Osteoblast (primary cell): ENCODE measurements at regions not wholly inside any gene's neighbourhood (a gene's known extent, or its start where the extent isn't known, plus 50 kb on each side); places are given as distances from the start of the nearest gene placed in this dataset.

Source experiments
- DNase-seq: peaks from one replicate; pipeline ENCODE4 v3.0.0; 2011; ENCODE audit warnings: low spot score, mixed read lengths; ENCODE audit not compliant: insufficient read length; ENCODE audit errors: missing footprints
- H2AFZ ChIP-seq: 2 replicates; pipeline ENCODE4 v1.6.0; 2011; ENCODE audit warnings: mild to moderate bottlenecking, low read length
- H3K27ac ChIP-seq: 2 replicates; pipeline ENCODE4 v1.5.1; 2011; ENCODE audit warnings: mild to moderate bottlenecking, low read depth, low read length, moderate library complexity
- H3K27me3 ChIP-seq: 2 replicates; pipeline ENCODE4 v1.6.0; 2012; ENCODE audit warnings: mild to moderate bottlenecking, control low read depth, inconsistent platforms, low read length, moderate library complexity; ENCODE audit not compliant: insufficient read depth
- H3K36me3 ChIP-seq: 2 replicates; pipeline ENCODE4 v1.5.1; 2011; ENCODE audit warnings: mild to moderate bottlenecking, low read length, control low read depth, moderate library complexity; ENCODE audit not compliant: insufficient read depth
- H3K4me1 ChIP-seq: 2 replicates; pipeline ENCODE4 v1.5.1; 2011; ENCODE audit warnings: mild to moderate bottlenecking, low read length, control low read depth, moderate library complexity; ENCODE audit not compliant: insufficient read depth
- H3K4me2 ChIP-seq: 2 replicates; pipeline ENCODE4 v1.6.0; 2011; ENCODE audit warnings: mild to moderate bottlenecking, low read length; ENCODE audit not compliant: insufficient read depth
- H3K4me3 ChIP-seq: fragments of 200-600 bp; sonication (generic); 3 replicates; pipeline ENCODE4 v1.5.1; 2012; ENCODE audit warnings: mild to moderate bottlenecking, low read length, inconsistent platforms; ENCODE audit not compliant: insufficient read depth
- H3K79me2 ChIP-seq: 2 replicates; pipeline ENCODE4 v1.6.0; 2012; ENCODE audit warnings: mild to moderate bottlenecking, low read length, control low read depth, inconsistent platforms; ENCODE audit not compliant: insufficient read depth
- H3K9me3 ChIP-seq: 2 replicates; pipeline ENCODE4 v1.5.1; 2011; ENCODE audit warnings: low read depth, low read length, control low read depth
- H4K20me1 ChIP-seq: 2 replicates; pipeline ENCODE4 v1.6.0; 2012; ENCODE audit warnings: mild to moderate bottlenecking, low read length, control low read depth; ENCODE audit not compliant: insufficient read depth
- TF ChIP-seq, protein P1 (sequence below): IDR thresholded peaks from 2 replicates; pipeline ENCODE4 v1.5.1; 2011; ENCODE audit warnings: mild to moderate bottlenecking, low read depth, low read length, moderate library complexity; ENCODE audit errors: extremely low read depth

DNA sequence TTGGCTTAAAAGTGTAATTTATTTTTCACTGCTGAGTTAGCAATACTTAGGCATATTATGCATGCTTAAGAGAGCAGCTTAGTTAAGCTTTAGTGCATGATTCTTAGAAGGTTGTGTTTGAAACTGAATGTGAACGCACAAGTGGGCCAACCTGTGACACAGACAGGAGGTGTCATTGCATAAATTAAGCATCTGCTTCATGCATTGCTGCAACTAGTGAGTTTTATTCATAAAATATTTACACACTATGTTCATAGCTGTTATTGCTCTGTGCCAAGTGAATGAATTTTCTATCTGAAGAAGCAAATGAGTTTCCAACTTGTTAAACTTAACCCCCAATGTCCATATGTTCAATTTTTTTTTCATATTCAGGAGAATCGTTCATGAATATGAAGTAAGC is 806.4 kb downstream of the GALR1 start:
- TF ChIP-seq, protein P1, sequence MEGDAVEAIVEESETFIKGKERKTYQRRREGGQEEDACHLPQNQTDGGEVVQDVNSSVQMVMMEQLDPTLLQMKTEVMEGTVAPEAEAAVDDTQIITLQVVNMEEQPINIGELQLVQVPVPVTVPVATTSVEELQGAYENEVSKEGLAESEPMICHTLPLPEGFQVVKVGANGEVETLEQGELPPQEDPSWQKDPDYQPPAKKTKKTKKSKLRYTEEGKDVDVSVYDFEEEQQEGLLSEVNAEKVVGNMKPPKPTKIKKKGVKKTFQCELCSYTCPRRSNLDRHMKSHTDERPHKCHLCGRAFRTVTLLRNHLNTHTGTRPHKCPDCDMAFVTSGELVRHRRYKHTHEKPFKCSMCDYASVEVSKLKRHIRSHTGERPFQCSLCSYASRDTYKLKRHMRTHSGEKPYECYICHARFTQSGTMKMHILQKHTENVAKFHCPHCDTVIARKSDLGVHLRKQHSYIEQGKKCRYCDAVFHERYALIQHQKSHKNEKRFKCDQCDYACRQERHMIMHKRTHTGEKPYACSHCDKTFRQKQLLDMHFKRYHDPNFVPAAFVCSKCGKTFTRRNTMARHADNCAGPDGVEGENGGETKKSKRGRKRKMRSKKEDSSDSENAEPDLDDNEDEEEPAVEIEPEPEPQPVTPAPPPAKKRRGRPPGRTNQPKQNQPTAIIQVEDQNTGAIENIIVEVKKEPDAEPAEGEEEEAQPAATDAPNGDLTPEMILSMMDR, result no peak
- H2AFZ ChIP-seq, result no peak overlapping the region
- H4K20me1 ChIP-seq, result no peaks in the 10 kb centered on the region
- no peaks in the 10 kb centered on the region for H3K27me3 ChIP-seq
- no peaks in the 10 kb centered on the region for H3K4me1 ChIP-seq
- H3K4me3 ChIP-seq, result no peak overlapping the region
- H3K79me2 ChIP-seq, result no peaks in the 10 kb centered on the region
- DNase-seq, result no peak
- H3K36me3 ChIP-seq, result no peaks in the 10 kb centered on the region
- H3K4me2 ChIP-seq, result no peak overlapping the region
- no peak overlapping the region for H3K27ac ChIP-seq
- H3K9me3 ChIP-seq, result no peaks in the 10 kb centered on the region

DNA sequence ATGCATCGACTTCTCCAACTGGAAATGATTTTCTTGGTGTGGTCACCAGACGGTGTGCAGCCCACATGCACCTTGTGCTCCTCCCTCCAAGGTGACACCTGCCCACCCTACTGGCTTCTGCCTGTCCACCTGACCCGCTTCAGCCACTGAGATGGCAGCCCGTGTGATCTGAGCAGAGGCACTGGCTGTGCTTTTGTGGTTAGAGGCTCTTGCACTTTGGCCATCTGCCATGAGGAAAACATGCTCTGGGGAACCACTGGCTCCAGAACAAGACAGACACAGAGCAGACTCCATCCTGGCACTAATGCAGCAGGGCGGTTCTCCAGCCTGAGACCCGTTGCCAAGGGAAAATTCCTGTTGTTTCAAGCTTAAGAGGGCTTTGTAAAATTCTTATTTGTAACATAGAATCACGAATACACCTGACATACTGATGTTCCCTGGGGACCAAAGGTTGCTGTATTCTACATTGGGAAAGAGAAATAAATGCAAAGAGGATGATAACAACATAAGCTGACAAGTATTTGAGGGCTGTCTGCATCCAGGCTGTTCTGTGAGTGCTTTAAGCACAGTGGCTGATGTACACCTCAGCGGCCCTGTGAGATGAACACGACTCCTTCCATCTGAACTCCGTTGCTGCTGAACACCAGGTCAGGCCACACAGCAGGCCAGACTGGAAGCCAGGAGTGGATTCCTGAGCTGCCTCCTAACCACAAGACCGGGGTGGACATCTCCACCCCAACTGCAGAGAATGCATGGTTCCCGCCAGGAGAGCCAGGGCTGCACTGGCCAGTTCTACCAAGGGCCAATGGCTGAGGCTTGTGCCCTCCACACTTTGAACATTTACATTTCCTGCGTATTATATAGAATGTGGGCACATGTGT is 820.4 kb downstream of the GALR1 start:
- no peaks in the 10 kb centered on the region for H3K36me3 ChIP-seq
- no peak overlapping the region for H3K27ac ChIP-seq
- no peaks in the 10 kb centered on the region for H3K27me3 ChIP-seq
- no peaks in the 10 kb centered on the region for H3K79me2 ChIP-seq
- DNase-seq, result no peak
- H4K20me1 ChIP-seq, result no peaks in the 10 kb centered on the region
- TF ChIP-seq, protein P1, result no peak
- H3K4me1 ChIP-seq, result no peaks in the 10 kb centered on the region
- no peak overlapping the region for H3K4me3 ChIP-seq
- H3K9me3 ChIP-seq, result peaks cover 6% of the 10 kb centered on the region
- H3K4me2 ChIP-seq, result no peak overlapping the region
- H2AFZ ChIP-seq, result no peak overlapping the region

DNA sequence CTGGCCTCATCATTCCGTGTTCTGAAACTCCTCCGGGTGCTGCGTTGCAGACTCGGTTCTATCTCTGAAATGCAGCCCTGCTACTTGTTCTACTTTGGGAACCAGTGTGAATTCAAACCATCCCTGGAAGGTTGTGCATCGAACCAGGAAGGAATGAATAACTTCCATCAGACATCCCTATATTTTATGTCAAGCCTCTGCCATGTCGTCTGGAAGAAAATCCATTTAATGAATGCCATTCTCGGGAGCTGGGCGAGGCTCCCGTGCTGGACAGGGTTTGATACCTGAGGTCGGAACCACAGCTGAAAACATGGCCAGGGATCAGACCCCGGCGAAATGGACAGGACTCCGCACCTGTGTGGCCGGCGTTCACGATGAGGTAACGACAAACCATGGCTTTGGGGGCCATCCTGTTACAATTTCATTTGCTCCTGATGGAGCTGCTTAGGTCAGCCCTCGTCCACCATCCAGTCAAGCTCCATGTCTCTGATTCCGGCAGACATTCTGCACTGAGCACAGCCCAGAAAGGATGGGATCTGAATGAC is 821.6 kb downstream of the GALR1 start:
- Histone ChIP-seq H3K79me2 (no peaks in the 10 kb centered on the region), H3K4me2 (no peak overlapping the region), H3K4me1 (no peaks in the 10 kb centered on the region), H3K36me3 (no peaks in the 10 kb centered on the region), H3K9me3 (peaks cover 6% of the 10 kb centered on the region), H2AFZ (no peak overlapping the region), H3K27ac (no peak overlapping the region), H3K27me3 (no peaks in the 10 kb centered on the region), H3K4me3 (no peak overlapping the region), H4K20me1 (no peaks in the 10 kb centered on the region)
- no peak for DNase-seq
- TF ChIP-seq, protein P1, result no peak

DNA sequence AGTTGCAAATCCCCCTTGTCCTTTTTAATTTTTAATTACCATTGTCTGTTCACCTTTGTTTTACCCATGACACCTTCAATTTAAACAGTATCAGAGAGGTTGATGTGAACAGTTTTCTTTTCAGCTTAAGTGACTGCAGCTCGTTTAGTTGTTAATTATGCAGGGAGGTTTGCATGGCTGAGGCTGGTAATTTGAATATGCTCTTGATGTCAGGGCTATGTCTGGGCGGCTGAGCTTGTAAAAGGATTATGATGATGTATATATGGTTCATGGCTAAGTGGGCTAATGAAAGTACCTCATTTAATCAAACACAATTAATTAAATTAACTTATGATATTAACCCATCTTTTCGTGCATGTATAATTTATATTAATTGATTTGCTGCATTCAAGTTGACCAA is 822.1 kb downstream of the GALR1 start:
- Histone ChIP-seq H3K27me3 (no peaks in the 10 kb centered on the region), H3K4me1 (no peaks in the 10 kb centered on the region), H3K4me2 (no peak overlapping the region), H3K27ac (no peak overlapping the region), H2AFZ (no peak overlapping the region), H3K36me3 (no peaks in the 10 kb centered on the region), H3K4me3 (no peak overlapping the region), H3K79me2 (no peaks in the 10 kb centered on the region), H3K9me3 (peaks cover 6% of the 10 kb centered on the region), H4K20me1 (no peaks in the 10 kb centered on the region)
- DNase-seq, result no peak
- TF ChIP-seq, protein P1, result no peak
